ENCODE measurements at regions not wholly inside any gene's neighbourhood (a gene's known extent, or its start where the extent isn't known, plus 50 kb on each side); places are given as distances from the start of the nearest gene placed in this dataset.
"Not testable (repeated sequence)": the region's sequence is repeated elsewhere in the genome, so short reads cannot be mapped to it uniquely, and the experiment has no call there.

- TF ChIP-seq CTCF (IDR thresholded peaks at IDR 0.05) = no peak
- no peak for TF ChIP-seq ZFX (IDR thresholded peaks at IDR 0.05; ENCODE audit: borderline replicate concordance)
- H3K27ac ChIP-seq = no peak overlapping the region
These were observed 94.5 kb upstream of the SYT6 start for GRCh38 chr1:114248162-114248561.

- H3K27ac ChIP-seq = not testable (repeated sequence)
These were observed 89.0 kb upstream of the SYT6 start for GRCh38 chr1:114242531-114243210.

GRCh38 chr1:114238053-114238452 lies 84.4 kb upstream of the SYT6 start:
- TF ChIP-seq ZFX (IDR thresholded peaks at IDR 0.05; ENCODE audit: borderline replicate concordance) = no peak
- no peak for TF ChIP-seq CTCF (IDR thresholded peaks at IDR 0.05)
- no peak overlapping the region for H3K27ac ChIP-seq

GRCh38 chr1:114236517-114236916 lies 82.8 kb upstream of the SYT6 start:
- TF ChIP-seq ZFX (IDR thresholded peaks at IDR 0.05; ENCODE audit: borderline replicate concordance) = no peak
- TF ChIP-seq CTCF (IDR thresholded peaks at IDR 0.05) = no peak
- H3K27ac ChIP-seq = no peak overlapping the region

- H3K27ac ChIP-seq = no peak overlapping the region
- no peak for TF ChIP-seq ZFX (IDR thresholded peaks at IDR 0.05; ENCODE audit: borderline replicate concordance)
- no peak for TF ChIP-seq CTCF (IDR thresholded peaks at IDR 0.05)
These were observed 82.3 kb upstream of the SYT6 start for GRCh38 chr1:114235960-114236359.

- no peak for TF ChIP-seq CTCF (IDR thresholded peaks at IDR 0.05)
- no peak overlapping the region for H3K27ac ChIP-seq
These were observed 81.6 kb upstream of the SYT6 start for GRCh38 chr1:114235281-114235680.

- TF ChIP-seq CTCF (IDR thresholded peaks at IDR 0.05) = no peak
- TF ChIP-seq ZFX (IDR thresholded peaks at IDR 0.05; ENCODE audit: borderline replicate concordance) = no peak
These were observed 80.9 kb upstream of the SYT6 start for GRCh38 chr1:114234408-114235124.

More at GRCh38 chr1:114234408-114235124, 80.9 kb upstream of the SYT6 start:
- H3K27ac ChIP-seq = no peak overlapping the region

Measured in 22Rv1 (cell line).